PC-3 (cell line): ENCODE measurements at regions not wholly inside any gene's neighbourhood (a gene's known extent, or its start where the extent isn't known, plus 50 kb on each side); places are given as distances from the start of the nearest gene placed in this dataset.

Source experiments
- EZH2 ChIP-seq: fragments of 300-600 bp; sonication (generic); IDR thresholded peaks from one replicate; pipeline ENCODE4 v1.6.1; 2017; ENCODE audit warnings: antibody characterized with exemption, mild to moderate bottlenecking, low read length; ENCODE audit not compliant: unreplicated experiment
- EZH2phosphoT487 ChIP-seq: fragments of 300-600 bp; sonication (generic); IDR thresholded peaks from 2 replicates; pipeline ENCODE4 v1.6.1; 2018; ENCODE audit warnings: mild to moderate bottlenecking, antibody characterized with exemption, low read length, borderline replicate concordance
- TF ChIP-seq, protein P1 (sequence below): fragments of 300-600 bp; sonication (generic); conservative IDR thresholded peaks from 2 replicates; pipeline ENCODE4 v1.5.1; 2017; ENCODE audit warnings: antibody characterized with exemption, low read depth, mild to moderate bottlenecking, low read length

DNA sequence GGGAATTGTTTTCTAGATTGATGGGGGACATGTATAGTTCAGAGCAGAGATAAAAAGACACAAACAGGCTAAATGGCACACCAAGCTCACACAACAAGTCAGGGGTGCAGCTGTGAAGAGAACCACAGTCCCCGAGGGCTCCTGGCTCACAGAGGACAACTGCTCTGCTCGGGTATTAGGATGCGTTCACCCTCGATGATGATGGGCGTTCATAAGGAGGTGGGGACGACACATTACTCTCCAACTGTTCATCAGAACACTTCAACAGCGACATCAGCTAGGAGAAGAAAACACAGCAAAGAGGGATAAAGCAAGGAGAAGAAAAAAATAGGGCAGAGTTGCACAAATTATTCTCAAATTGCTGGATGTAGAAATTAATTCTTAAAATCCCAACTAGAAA lies 174.8 kb upstream of the RREB1 start:
- TF ChIP-seq, protein P1, sequence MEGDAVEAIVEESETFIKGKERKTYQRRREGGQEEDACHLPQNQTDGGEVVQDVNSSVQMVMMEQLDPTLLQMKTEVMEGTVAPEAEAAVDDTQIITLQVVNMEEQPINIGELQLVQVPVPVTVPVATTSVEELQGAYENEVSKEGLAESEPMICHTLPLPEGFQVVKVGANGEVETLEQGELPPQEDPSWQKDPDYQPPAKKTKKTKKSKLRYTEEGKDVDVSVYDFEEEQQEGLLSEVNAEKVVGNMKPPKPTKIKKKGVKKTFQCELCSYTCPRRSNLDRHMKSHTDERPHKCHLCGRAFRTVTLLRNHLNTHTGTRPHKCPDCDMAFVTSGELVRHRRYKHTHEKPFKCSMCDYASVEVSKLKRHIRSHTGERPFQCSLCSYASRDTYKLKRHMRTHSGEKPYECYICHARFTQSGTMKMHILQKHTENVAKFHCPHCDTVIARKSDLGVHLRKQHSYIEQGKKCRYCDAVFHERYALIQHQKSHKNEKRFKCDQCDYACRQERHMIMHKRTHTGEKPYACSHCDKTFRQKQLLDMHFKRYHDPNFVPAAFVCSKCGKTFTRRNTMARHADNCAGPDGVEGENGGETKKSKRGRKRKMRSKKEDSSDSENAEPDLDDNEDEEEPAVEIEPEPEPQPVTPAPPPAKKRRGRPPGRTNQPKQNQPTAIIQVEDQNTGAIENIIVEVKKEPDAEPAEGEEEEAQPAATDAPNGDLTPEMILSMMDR: no peak
- TF ChIP-seq EZH2: no peak
- no peak for TF ChIP-seq EZH2phosphoT487
